ENCODE measurements at regions not wholly inside any gene's neighbourhood (a gene's known extent, or its start where the extent isn't known, plus 50 kb on each side); places are given as distances from the start of the nearest gene placed in this dataset.
"Not testable (repeated sequence)": the region's sequence is repeated elsewhere in the genome, so short reads cannot be mapped to it uniquely, and the experiment has no call there.

GRCh38 chr4:66797608-66798007, 747.7 kb downstream of the CENPC start:
- no peak for DNase-seq

- DNase-seq, result no peak
Measured at GRCh38 chr4:66795724-66796123, 749.6 kb downstream of the CENPC start.

- DNase-seq, result no peak
Measured at GRCh38 chr4:66794390-66795034, 750.8 kb downstream of the CENPC start.

DNA sequence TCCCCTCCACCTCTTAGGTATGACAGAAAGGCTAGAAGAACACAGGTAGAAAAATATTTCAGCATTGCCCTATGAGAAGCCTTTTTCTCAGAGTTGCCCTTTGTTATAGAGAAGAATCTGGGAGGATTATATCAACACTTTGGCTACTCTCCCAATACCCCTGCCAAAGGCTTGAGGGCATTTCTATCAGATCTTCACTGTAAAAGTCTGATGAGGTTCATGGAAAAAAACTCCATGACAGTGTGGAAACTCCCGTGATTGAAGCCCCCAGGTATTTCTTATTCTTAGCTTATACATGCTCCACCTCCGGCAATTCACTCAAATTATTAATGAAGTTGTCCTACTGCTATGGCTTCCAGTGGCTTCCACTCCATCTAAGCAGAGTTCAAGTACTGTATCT, 753.6 kb downstream of the CENPC start:
- no peak for DNase-seq

DNA sequence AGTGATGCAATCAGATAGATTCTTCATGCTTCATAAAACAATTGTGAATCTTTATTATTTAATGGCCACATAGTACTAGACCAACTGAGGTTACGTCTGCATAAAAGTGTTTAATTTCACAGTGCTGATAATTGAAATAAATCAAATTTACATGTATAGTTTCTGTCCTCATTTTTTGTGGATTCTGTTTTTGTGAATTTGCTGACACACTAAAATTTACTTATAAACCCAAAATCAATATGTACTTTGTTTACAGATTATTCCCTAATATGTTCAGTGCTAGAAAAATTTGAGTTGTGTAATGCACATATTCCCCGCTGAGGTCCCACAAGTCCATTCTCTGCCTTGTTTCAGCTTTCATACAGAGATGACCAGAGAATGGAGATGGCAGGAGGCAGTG, 759.8 kb downstream of the CENPC start:
- no peak for DNase-seq

DNA sequence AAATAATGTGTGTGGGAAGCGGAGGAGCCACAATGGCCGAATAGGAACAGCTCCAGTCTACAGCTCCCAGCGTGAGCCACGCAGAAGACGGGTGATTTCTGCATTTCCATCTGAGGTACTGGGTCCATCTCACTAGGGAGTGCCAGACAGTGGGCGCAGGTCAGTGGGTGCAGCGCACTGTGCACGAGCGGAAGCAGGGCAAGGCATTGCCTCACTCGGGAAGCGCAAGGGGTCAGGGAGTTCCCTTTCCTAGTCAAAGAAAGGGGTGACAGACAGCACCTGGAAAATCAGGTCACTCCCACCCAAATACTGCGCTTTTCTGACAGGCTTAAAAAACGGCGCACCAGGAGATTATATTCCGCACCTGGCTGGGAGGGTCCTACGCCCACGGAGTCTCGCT, 762.6 kb downstream of the CENPC start:
- DNase-seq, result not testable (repeated sequence)

- no peak for DNase-seq
Measured at GRCh38 chr4:66777097-66777496, 768.2 kb downstream of the CENPC start.

GRCh38 chr4:66769441-66769840, 775.9 kb downstream of the CENPC start:
- no peak for DNase-seq

GRCh38 chr4:66767442-66767841, 777.9 kb downstream of the CENPC start:
- no peak for DNase-seq

- no peak for DNase-seq
Measured at GRCh38 chr4:66766557-66766956, 778.7 kb downstream of the CENPC start.

GRCh38 chr4:66750273-66750672, 795.0 kb downstream of the CENPC start:
- no peak for DNase-seq

GRCh38 chr4:66746918-66747317, 798.4 kb downstream of the CENPC start:
- DNase-seq, result not testable (repeated sequence)

- DNase-seq, result peak; percentile 61
Measured at GRCh38 chr4:66741081-66741480, 804.2 kb downstream of the CENPC start.

- DNase-seq, result peak; percentile 53
Measured at GRCh38 chr4:66736606-66737005, 808.7 kb downstream of the CENPC start.

DNA sequence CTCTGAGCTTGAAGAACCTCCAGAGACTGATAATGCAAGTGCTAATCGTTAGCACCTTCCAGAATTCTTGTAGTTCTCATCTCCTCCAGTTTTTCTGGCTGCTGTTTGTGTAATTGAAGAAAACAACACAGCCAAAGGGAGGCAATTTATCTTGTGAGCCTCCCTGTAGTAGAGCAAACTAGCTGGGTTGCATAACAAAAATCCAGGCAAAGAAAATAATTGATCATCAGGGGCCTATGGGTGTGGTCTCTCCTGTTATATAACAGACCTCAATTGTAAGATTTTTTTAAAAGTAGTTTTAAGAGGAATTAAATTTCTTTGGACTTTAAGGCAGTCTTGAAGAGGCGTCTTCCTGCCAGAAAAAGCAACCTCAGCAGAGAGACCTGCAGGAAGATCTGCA, 817.0 kb downstream of the CENPC start:
- DNase-seq, result no peak

- not testable (repeated sequence) for DNase-seq
Measured at GRCh38 chr4:66712301-66712921, 832.9 kb downstream of the CENPC start.

DNA sequence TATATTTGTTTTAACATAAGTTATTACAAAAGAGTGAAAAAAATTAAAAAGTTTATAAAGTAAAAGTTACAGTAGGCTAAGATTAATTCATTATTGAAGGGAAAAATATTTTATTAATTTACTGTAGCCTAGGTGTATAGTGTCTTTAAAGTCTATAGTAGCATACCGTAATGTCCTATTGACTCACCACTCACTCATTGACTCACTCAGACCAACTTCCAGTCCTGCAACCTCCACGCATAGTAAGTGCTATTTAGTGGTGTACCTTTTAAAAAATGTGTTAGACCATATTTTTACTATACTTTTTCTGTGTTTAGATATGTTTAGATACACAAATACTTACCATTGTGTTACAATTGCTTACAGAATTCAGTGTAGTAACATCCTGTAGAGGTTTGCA, 841.1 kb downstream of the CENPC start:
- DNase-seq, result no peak

- DNase-seq, result no peak
Measured at GRCh38 chr4:66694739-66695138, 850.6 kb downstream of the CENPC start.

- no peak for DNase-seq
Measured at GRCh38 chr4:66693694-66694093, 851.6 kb downstream of the CENPC start.

GRCh38 chr4:66691101-66691500, 854.2 kb downstream of the CENPC start:
- DNase-seq, result no peak

DNA sequence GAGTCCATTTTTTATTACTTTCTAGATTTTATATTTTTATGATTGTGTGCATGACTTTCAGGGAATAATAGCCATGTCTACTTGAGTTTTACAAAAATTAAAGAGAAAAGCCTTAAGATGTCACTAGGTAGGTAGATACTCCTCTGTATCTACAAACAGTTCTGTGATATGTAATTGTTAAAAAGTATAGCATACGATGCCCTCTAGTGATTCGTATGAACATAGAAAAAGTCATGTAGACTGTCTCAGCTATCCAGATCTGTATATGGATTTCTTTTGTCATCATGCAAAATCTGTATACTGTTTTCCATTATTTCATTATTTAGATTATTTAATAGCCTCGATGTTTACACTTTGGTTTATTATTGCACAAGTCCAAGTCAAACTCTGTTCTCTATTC, 856.6 kb downstream of the CENPC start:
- peak; percentile 46 for DNase-seq

- DNase-seq, result no peak
Measured at GRCh38 chr4:66687459-66687858, 857.8 kb downstream of the CENPC start.

DNA sequence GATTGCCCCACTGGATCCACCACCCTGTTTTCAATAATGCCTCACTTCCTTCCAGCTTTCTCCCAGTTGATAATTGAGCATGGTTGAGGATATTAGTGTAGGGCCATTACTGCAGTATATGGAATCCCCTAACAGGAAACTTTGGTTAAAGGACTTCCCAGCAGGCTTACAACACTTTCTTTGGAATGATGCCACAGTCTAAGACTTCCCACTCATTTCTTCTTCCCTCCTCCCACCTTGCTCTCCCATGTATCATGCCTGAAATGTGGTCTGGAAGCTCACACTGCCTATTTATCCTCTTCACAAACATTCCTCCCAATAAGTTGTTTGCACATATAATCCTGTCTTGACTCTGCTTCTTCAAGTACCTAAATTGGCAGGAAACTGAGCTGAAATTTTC, 863.3 kb downstream of the CENPC start:
- DNase-seq, result no peak

DNA sequence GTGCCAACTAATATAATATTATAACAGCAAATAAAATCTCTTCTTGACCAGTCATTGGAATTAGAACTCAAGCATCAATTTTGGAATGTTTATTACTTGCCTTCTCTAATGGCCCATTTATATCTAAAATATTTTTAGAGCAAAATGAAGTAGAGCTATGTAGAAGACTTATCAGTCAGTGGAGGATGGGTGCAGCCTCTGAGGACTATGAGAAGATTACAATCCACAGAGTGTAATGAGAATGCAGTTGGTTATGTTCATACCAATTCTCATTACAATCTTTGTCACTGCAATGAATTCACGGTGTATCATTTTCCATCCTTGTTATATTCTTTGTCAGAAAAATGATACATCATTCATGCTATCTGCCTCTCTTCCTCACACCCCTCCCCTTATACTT, 878.1 kb downstream of the CENPC start:
- DNase-seq, result no peak

- no peak for DNase-seq
Measured at GRCh38 chr4:66662620-66663019, 882.7 kb downstream of the CENPC start.
